HEK293 (cell line): ENCODE measurements at regions not wholly inside any gene's neighbourhood (a gene's known extent, or its start where the extent isn't known, plus 50 kb on each side); places are given as distances from the start of the nearest gene placed in this dataset.
"Not testable (repeated sequence)": the region's sequence is repeated elsewhere in the genome, so short reads cannot be mapped to it uniquely, and the experiment has no call there.

Experiments
- CTCF ChIA-PET: fragments of 350-600 bp; formaldehyde crosslinking; extraction: SDS; loops from one replicate; lab custom pipeline; 2021; ENCODE audit warnings: antibody characterized with exemption; lab: Yijun Ruan, JAX
- POLR2A ChIA-PET: fragments of 300-600 bp; formaldehyde crosslinking; extraction: SDS; loops from one replicate; lab custom pipeline; 2020; ENCODE audit warnings: antibody characterized with exemption, inconsistent platforms; lab: Yijun Ruan, JAX
- H3K27ac ChIP-seq: fragments of 200-500 bp; sonication (Bioruptor generic); 2 replicates; pipeline ENCODE4 v1.5.1; 2014; ENCODE audit warnings: low read depth, low read length, control low read depth, inconsistent platforms; ENCODE audit errors: extremely low read depth
- H3K36me3 ChIP-seq, 2 experiments: fragments of 200-500 bp in 1 of 2; sonication (Bioruptor generic) in 1 of 2; 1 replicate in 1 of 2; 2 replicates in 1 of 2; pipeline ENCODE4 v1.5.1; 2014 to 2017; ENCODE audit warnings: inconsistent platforms in 2 of 2, low read length in 2 of 2; ENCODE audit not compliant: control insufficient read depth in 2 of 2, insufficient read depth in 1 of 2
- H3K4me1 ChIP-seq: fragments of 200-500 bp; sonication (Bioruptor generic); 2 replicates; pipeline ENCODE4 v1.5.1; 2014; ENCODE audit warnings: mild to moderate bottlenecking, low read length, inconsistent platforms; ENCODE audit not compliant: control insufficient read depth, insufficient read depth
- H3K4me3 ChIP-seq: 2 replicates; pipeline ENCODE4 v1.5.1; 2011; ENCODE audit warnings: low read depth, mild to moderate bottlenecking, control low read depth, low read length, moderate library complexity
- H3K9me3 ChIP-seq: fragments of 200-500 bp; sonication (Bioruptor generic); 2 replicates; pipeline ENCODE4 v1.5.1; 2014; ENCODE audit warnings: low read depth, low read length, inconsistent platforms; ENCODE audit not compliant: control insufficient read depth, insufficient read depth
- EGR2 ChIP-seq: fragments of 450-650 bp; formaldehyde crosslinking; IDR thresholded peaks from 2 replicates; pipeline ENCODE4 v1.5.1; 2016; ENCODE audit warnings: low read depth, missing biosample characterization, missing genetic modification characterization
- INSM2 ChIP-seq: fragments of 450-650 bp; formaldehyde crosslinking; IDR thresholded peaks from 2 replicates; pipeline ENCODE4 v1.5.1; 2016; ENCODE audit warnings: missing biosample characterization, missing genetic modification characterization
- KLF1 ChIP-seq: fragments of 450-650 bp; formaldehyde crosslinking; IDR thresholded peaks from 2 replicates; pipeline ENCODE4 v1.5.1; 2016; ENCODE audit warnings: missing biosample characterization, missing genetic modification characterization
- KLF8 ChIP-seq: fragments of 450-650 bp; formaldehyde crosslinking; IDR thresholded peaks from 2 replicates; pipeline ENCODE4 v1.5.1; 2016; ENCODE audit warnings: missing biosample characterization, missing genetic modification characterization
- PRDM1 ChIP-seq: fragments of 450-650 bp; formaldehyde crosslinking; IDR thresholded peaks from 2 replicates; pipeline ENCODE4; 2016; ENCODE audit warnings: missing biosample characterization, missing genetic modification characterization
- REPIN1 ChIP-seq: fragments of 450-650 bp; formaldehyde crosslinking; IDR thresholded peaks from 2 replicates; pipeline ENCODE4 v1.5.1; 2017; ENCODE audit warnings: missing biosample characterization, missing genetic modification characterization, low read depth
- YY1 ChIP-seq: fragments of 450-650 bp; formaldehyde crosslinking; IDR thresholded peaks from 2 replicates; pipeline ENCODE4 v1.5.1; 2018; ENCODE audit warnings: missing biosample characterization, missing genetic modification characterization
- ZBTB17 ChIP-seq: fragments of 450-650 bp; formaldehyde crosslinking; IDR thresholded peaks from 2 replicates; pipeline ENCODE4 v1.5.1; 2016; ENCODE audit warnings: missing biosample characterization, missing genetic modification characterization
- ZBTB8A ChIP-seq: fragments of 450-650 bp; formaldehyde crosslinking; IDR thresholded peaks from 2 replicates; pipeline ENCODE4 v1.5.1; 2016; ENCODE audit warnings: missing biosample characterization, missing genetic modification characterization
- ZNF146 ChIP-seq: fragments of 450-650 bp; formaldehyde crosslinking; IDR thresholded peaks from 2 replicates; pipeline ENCODE4 v1.5.1; 2016; ENCODE audit warnings: missing biosample characterization, missing genetic modification characterization
- ZNF214 ChIP-seq: fragments of 450-650 bp; formaldehyde crosslinking; IDR thresholded peaks from 2 replicates; pipeline ENCODE4 v1.5.1; 2017; ENCODE audit warnings: missing biosample characterization, mild to moderate bottlenecking, missing genetic modification characterization, borderline replicate concordance
- ZNF302 ChIP-seq: fragments of 450-650 bp; formaldehyde crosslinking; IDR thresholded peaks from 2 replicates; pipeline ENCODE4 v1.5.1; 2016; ENCODE audit warnings: missing biosample characterization, missing genetic modification characterization, low read depth
- ZNF394 ChIP-seq: fragments of 450-650 bp; formaldehyde crosslinking; IDR thresholded peaks from 2 replicates; pipeline ENCODE4 v1.5.1; 2016; ENCODE audit warnings: missing biosample characterization, missing genetic modification characterization, mild to moderate bottlenecking, moderate library complexity, borderline replicate concordance
- ZNF426 ChIP-seq: fragments of 450-650 bp; formaldehyde crosslinking; IDR thresholded peaks from 2 replicates; pipeline ENCODE4 v1.5.1; 2017; ENCODE audit warnings: missing biosample characterization, missing genetic modification characterization, mild to moderate bottlenecking, inconsistent platforms, moderate library complexity
- ZNF518A ChIP-seq: fragments of 450-650 bp; formaldehyde crosslinking; conservative IDR thresholded peaks from 2 replicates; pipeline ENCODE4 v1.5.1; 2016; ENCODE audit warnings: low read depth, missing biosample characterization, missing genetic modification characterization
- ZNF555 ChIP-seq: fragments of 450-650 bp; formaldehyde crosslinking; conservative IDR thresholded peaks from 2 replicates; pipeline ENCODE4 v1.5.1; 2017; ENCODE audit warnings: missing biosample characterization, mild to moderate bottlenecking, missing genetic modification characterization, inconsistent platforms
- ZNF561 ChIP-seq: fragments of 450-650 bp; IDR thresholded peaks from 2 replicates; pipeline ENCODE4 v1.5.1; 2018; ENCODE audit warnings: missing biosample characterization, missing genetic modification characterization, borderline replicate concordance
- ZNF626 ChIP-seq: fragments of 450-650 bp; sonication (Bioruptor Pico); formaldehyde crosslinking; IDR thresholded peaks from 2 replicates; pipeline ENCODE4 v1.5.1; 2018; ENCODE audit warnings: missing biosample characterization, missing genetic modification characterization, inconsistent platforms
- ZNF670 ChIP-seq: fragments of 450-650 bp; formaldehyde crosslinking; IDR thresholded peaks from 2 replicates; pipeline ENCODE4 v1.5.1; 2016; ENCODE audit warnings: missing biosample characterization, missing genetic modification characterization, low read depth
- ZNF677 ChIP-seq: fragments of 450-650 bp; IDR thresholded peaks from 2 replicates; pipeline ENCODE4 v1.5.0; 2018; ENCODE audit warnings: missing biosample characterization, mild to moderate bottlenecking, missing genetic modification characterization, moderate library complexity
- TF ChIP-seq, protein P1 (sequence below): fragments of 450-650 bp; formaldehyde crosslinking; IDR thresholded peaks from 2 replicates; pipeline ENCODE4 v1.5.1; 2016; ENCODE audit warnings: missing biosample characterization, missing genetic modification characterization, borderline replicate concordance

DNA sequence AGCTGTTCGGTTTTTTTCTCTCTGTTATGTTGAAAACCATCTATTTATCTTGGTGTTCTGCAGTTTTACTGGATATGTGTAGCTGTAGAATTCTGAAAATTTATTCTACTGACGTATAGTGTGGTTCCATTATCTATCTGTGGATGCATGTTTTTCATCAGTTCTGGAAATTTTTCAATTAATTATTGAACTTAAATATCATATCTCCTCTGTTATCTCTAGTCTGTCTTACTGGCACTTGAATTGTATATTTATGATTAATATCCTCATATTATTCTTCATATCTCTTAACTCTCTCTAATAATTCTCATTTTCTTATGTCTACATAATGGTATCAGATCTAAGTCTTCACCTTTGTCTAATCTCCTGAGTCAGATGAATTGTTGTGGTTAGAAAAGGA lies 501.7 kb downstream of the STK39 start (continued):
- TF ChIP-seq ZNF214 (tag by site-specific recombination) (no peak), ZNF670 (tag by site-specific recombination) (no peak), KLF1 (no peak)

- H3K4me3 ChIP-seq, H3K4me1 ChIP-seq, H3K36me3 ChIP-seq, H3K9me3 ChIP-seq, H3K27ac ChIP-seq, POLR2A ChIA-PET: not testable (repeated sequence)
- TF ChIP-seq ZNF518A (tag by site-specific recombination) (peak; percentile 54; the same call in 1 of the 2 replicates), ZNF394 (tag by site-specific recombination) (peak; percentile 23; the same call in 1 of the 2 replicates), ZNF555 (tag by site-specific recombination) (peak; percentile 18; the same call in 1 of the 2 replicates), ZNF426 (tag by site-specific recombination) (peak; percentile 34)
- CTCF ChIA-PET = interaction anchor here (0.6 kb wide), 1 partner anchor 86 kb away, joined by 3 read pairs; no protein-coding TSS in a partner anchor
Observed at GRCh38 chr2:167739921-167740320, 507.5 kb downstream of the STK39 start.

GRCh38 chr2:167733747-167734146 lies 513.6 kb downstream of the STK39 start:
- ChIA-PET POLR2A (no interaction called here), CTCF (no interaction called here)
- Histone ChIP-seq H3K36me3 (no peaks in the 10 kb centered on the region), H3K4me3 (no peak overlapping the region), H3K4me1 (no peaks in the 10 kb centered on the region), H3K9me3 (no peaks in the 10 kb centered on the region), H3K27ac (no peak overlapping the region)
- TF ChIP-seq INSM2 (tag by site-specific recombination) = no peak

DNA sequence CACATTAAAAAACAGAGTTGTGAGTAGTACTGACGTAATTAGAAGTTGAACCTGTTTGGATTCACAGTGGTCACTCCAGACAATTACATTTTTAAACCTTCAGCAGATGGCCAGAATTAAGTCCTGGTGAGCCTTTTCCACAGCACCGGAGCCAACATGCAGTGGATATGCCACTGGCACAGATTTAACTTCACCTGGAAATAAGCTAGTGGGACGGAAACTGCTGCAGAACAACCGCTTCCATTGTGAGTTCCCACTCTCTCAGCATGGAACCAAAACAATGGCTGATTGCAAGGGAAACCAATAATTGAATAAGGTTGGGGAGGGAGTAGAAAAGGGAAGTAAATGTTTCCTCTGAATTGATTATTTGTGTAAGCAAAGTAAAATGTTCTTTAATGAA lies 515.1 kb downstream of the STK39 start:
- no peaks in the 10 kb centered on the region for H3K9me3 ChIP-seq
- CTCF ChIA-PET = no interaction called here
- H3K27ac ChIP-seq = no peak overlapping the region
- no peaks in the 10 kb centered on the region for H3K4me1 ChIP-seq
- POLR2A ChIA-PET = no interaction called here
- no peaks in the 10 kb centered on the region for H3K36me3 ChIP-seq
- no peak overlapping the region for H3K4me3 ChIP-seq
- TF ChIP-seq ZBTB17 (no peak), YY1 (tag by site-specific recombination) (no peak), PRDM1 (tag by site-specific recombination) (no peak), ZNF561 (tag by site-specific recombination) (no peak), REPIN1 (no peak), EGR2 (tag by site-specific recombination) (no peak), ZBTB8A (tag by site-specific recombination) (no peak), ZNF677 (tag by site-specific recombination) (no peak), ZNF146 (tag by site-specific recombination) (no peak), KLF8 (tag by site-specific recombination) (no peak), ZNF626 (tag by site-specific recombination) (no peak), ZNF302 (tag by site-specific recombination) (no peak)
- TF ChIP-seq, protein P1, sequence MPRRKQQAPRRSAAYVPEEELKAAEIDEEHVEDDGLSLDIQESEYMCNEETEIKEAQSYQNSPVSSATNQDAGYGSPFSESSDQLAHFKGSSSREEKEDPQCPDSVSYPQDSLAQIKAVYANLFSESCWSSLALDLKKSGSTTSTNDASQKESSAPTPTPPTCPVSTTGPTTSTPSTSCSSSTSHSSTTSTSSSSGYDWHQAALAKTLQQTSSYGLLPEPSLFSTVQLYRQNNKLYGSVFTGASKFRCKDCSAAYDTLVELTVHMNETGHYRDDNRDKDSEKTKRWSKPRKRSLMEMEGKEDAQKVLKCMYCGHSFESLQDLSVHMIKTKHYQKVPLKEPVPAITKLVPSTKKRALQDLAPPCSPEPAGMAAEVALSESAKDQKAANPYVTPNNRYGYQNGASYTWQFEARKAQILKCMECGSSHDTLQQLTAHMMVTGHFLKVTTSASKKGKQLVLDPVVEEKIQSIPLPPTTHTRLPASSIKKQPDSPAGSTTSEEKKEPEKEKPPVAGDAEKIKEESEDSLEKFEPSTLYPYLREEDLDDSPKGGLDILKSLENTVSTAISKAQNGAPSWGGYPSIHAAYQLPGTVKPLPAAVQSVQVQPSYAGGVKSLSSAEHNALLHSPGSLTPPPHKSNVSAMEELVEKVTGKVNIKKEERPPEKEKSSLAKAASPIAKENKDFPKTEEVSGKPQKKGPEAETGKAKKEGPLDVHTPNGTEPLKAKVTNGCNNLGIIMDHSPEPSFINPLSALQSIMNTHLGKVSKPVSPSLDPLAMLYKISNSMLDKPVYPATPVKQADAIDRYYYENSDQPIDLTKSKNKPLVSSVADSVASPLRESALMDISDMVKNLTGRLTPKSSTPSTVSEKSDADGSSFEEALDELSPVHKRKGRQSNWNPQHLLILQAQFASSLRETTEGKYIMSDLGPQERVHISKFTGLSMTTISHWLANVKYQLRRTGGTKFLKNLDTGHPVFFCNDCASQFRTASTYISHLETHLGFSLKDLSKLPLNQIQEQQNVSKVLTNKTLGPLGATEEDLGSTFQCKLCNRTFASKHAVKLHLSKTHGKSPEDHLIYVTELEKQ (tag by site-specific recombination) = no peak
